Endothelial cell of umbilical vein (primary cell): ENCODE measurements at regions not wholly inside any gene's neighbourhood (a gene's known extent, or its start where the extent isn't known, plus 50 kb on each side); places are given as distances from the start of the nearest gene placed in this dataset.

Experiments
- BruUV-seq: library from RNA; stranded (reverse); fragments of 400-500 nt; replicated peaks from 2 replicates; lab custom pipeline; 2021; lab: Mats Ljungman, UMichigan
- CTCF ChIA-PET: fragments of 300-600, 350-600 bp; sonication (Branson Sonifier 250); formaldehyde crosslinking; loops from one replicate; lab custom pipeline; 2021; ENCODE audit warnings: antibody characterized with exemption, inconsistent platforms; lab: Charles Lee
- POLR2A ChIA-PET: fragments of 300-600, 350-600 bp; sonication (Branson Sonifier 250); formaldehyde crosslinking; loops from one replicate; lab custom pipeline; 2021; ENCODE audit warnings: antibody characterized with exemption, inconsistent platforms; lab: Charles Lee
- DNase-seq: peaks from one replicate; pipeline ENCODE4 v3.0.0-alpha.2; 2011; ENCODE audit warnings: low read depth, low spot score
- FAIRE-seq: peaks from 2 replicates; lab custom pipeline; 2011; peaks lifted over from hg19 to GRCh38; lab: Jason Lieb, UNC
- H2AFZ ChIP-seq: 2 replicates; pipeline ENCODE4 v1.6.0; 2012; ENCODE audit warnings: low read depth, low read length, control low read depth, inconsistent platforms
- H3K27ac ChIP-seq: 2 replicates; pipeline ENCODE4 v1.5.1; 2011; ENCODE audit warnings: low read depth, mild to moderate bottlenecking, control low read depth, low read length, moderate library complexity; ENCODE audit not compliant: insufficient read depth
- H3K27me3 ChIP-seq, 2 experiments: 2 replicates each; pipeline versions ENCODE4 v1.6.0 to v1.6.1; 2011; ENCODE audit warnings: low read length in 2 of 2, mixed read lengths in 1 of 2; ENCODE audit not compliant: control insufficient read depth in 2 of 2, insufficient read depth in 2 of 2
- H3K36me3 ChIP-seq, 2 experiments: 2 replicates in 1 of 2; 3 replicates in 1 of 2; pipeline ENCODE4 v1.5.1; 2011; ENCODE audit warnings: low read length in 2 of 2, mild to moderate bottlenecking in 1 of 2, moderate library complexity in 1 of 2; ENCODE audit not compliant: control insufficient read depth in 2 of 2, insufficient read depth in 2 of 2; ENCODE audit errors: extremely low read depth in 1 of 2
- H3K4me1 ChIP-seq: 3 replicates; pipeline ENCODE4 v1.5.1; 2011; ENCODE audit warnings: mild to moderate bottlenecking, low read length; ENCODE audit not compliant: control insufficient read depth, insufficient read depth; ENCODE audit errors: extremely low read depth
- H3K4me2 ChIP-seq: 2 replicates; pipeline ENCODE4 v1.6.1; 2011; ENCODE audit warnings: low read length, control low read depth, mixed read lengths; ENCODE audit not compliant: insufficient read depth
- H3K4me3 ChIP-seq, 3 experiments: fragments of 200-600 bp in 1 of 3; sonication (generic), shearing (Covaris generic) in 1 of 3; replicated peaks in 1 of 3; 2 replicates each; pipeline ENCODE4 v1.5.1; 2011 to 2016; ENCODE audit warnings: control low read depth in 3 of 3, low read length in 3 of 3, mild to moderate bottlenecking in 2 of 3, inconsistent platforms in 1 of 3, low read depth in 1 of 3, moderate library complexity in 1 of 3; ENCODE audit not compliant: insufficient read depth in 1 of 3
- H3K79me2 ChIP-seq: 2 replicates; pipeline ENCODE4 v1.6.0; 2012; ENCODE audit warnings: low read length, inconsistent platforms; ENCODE audit not compliant: control insufficient read depth, insufficient read depth
- H3K9ac ChIP-seq: replicated peaks from 2 replicates; pipeline ENCODE3; 2011; ENCODE audit warnings: low read length, control low read depth; ENCODE audit not compliant: insufficient read depth; ENCODE audit errors: extremely low read depth
- H3K9me1 ChIP-seq: replicated peaks from 3 replicates; pipeline ENCODE4 v1.6.0; 2011; ENCODE audit warnings: mild to moderate bottlenecking, low read length; ENCODE audit not compliant: control insufficient read depth, insufficient read depth; ENCODE audit errors: extremely low read depth
- H3K9me3 ChIP-seq: replicated peaks from 2 replicates; pipeline ENCODE4 v1.5.1; 2012; ENCODE audit warnings: low read length, inconsistent platforms; ENCODE audit not compliant: control insufficient read depth, insufficient read depth
- H4K20me1 ChIP-seq: replicated peaks from 2 replicates; pipeline ENCODE3; 2011; ENCODE audit warnings: mild to moderate bottlenecking, low read length; ENCODE audit not compliant: control insufficient read depth, insufficient read depth; ENCODE audit errors: extremely low read depth
- EZH2 ChIP-seq: IDR thresholded peaks from 2 replicates; pipeline ENCODE4 v1.6.1; 2012; ENCODE audit warnings: borderline replicate concordance, low read depth, mild to moderate bottlenecking, moderate library complexity, low read length, inconsistent platforms; ENCODE audit not compliant: severe bottlenecking
- FOS ChIP-seq: IDR thresholded peaks from 2 replicates; pipeline ENCODE4 v1.6.1; 2011; ENCODE audit warnings: mild to moderate bottlenecking, low read length, moderate library complexity, borderline replicate concordance; ENCODE audit not compliant: insufficient read depth
- JUN ChIP-seq: IDR thresholded peaks from 2 replicates; pipeline ENCODE4 v1.6.1; 2011; ENCODE audit warnings: borderline replicate concordance, low read depth; ENCODE audit not compliant: insufficient read length, insufficient read depth
- dilution Hi-C: fragments of 300-500 bp; cut with MboI; formaldehyde crosslinking; loops from one replicate; pipeline ENCODE4 v1.15.0; 2019; ENCODE audit warnings: low sequenced_read_pairs; ENCODE audit not compliant: extremely low pct_ligation_motif_present
- intact Hi-C: fragments of 100-400 bp; cut with micrococcal nuclease; formaldehyde crosslinking; loops from one replicate; pipeline ENCODE4 v1.10.0; 2022
- TF ChIP-seq, protein P1 (sequence below): IDR thresholded peaks from 2 replicates; pipeline ENCODE4 v1.6.1; 2011; ENCODE audit not compliant: insufficient read depth, insufficient read length

GRCh38 chr10:121133901-121134300 is 282.7 kb downstream of the WDR11 start:
- no peak for FAIRE-seq

GRCh38 chr10:121134711-121135110 is 283.5 kb downstream of the WDR11 start:
- no peaks in the 10 kb centered on the region for H3K27me3 ChIP-seq
- no peaks in the 10 kb centered on the region for H3K4me1 ChIP-seq
- no TSS peak for BruUV-seq
- no peak overlapping the region for H3K4me3 ChIP-seq
- ChIA-PET CTCF (no interaction called here), POLR2A (no interaction called here)
- no peak overlapping the region for H2AFZ ChIP-seq
- H4K20me1 ChIP-seq, result no peaks in the 10 kb centered on the region
- no peaks in the 10 kb centered on the region for H3K79me2 ChIP-seq
- H3K27ac ChIP-seq, result no peak overlapping the region
- no peak for DNase-seq
- intact Hi-C loops (no loop called here), dilution Hi-C loops (no loop called here)
- H3K9ac ChIP-seq, result no peak overlapping the region
- TF ChIP-seq FOS, result no peak
- TF ChIP-seq, protein P1, sequence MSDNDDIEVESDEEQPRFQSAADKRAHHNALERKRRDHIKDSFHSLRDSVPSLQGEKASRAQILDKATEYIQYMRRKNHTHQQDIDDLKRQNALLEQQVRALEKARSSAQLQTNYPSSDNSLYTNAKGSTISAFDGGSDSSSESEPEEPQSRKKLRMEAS, result no peak
- TF ChIP-seq JUN, result no peak
- no peak overlapping the region for H3K4me2 ChIP-seq
- no peaks in the 10 kb centered on the region for H3K9me1 ChIP-seq
- no peak for FAIRE-seq
- no peaks in the 10 kb centered on the region for H3K36me3 ChIP-seq
- no peaks in the 10 kb centered on the region for H3K9me3 ChIP-seq

More at GRCh38 chr10:121133901-121134300, 282.7 kb downstream of the WDR11 start:
- Histone ChIP-seq H3K36me3 (no peaks in the 10 kb centered on the region), H3K79me2 (no peaks in the 10 kb centered on the region), H4K20me1 (no peaks in the 10 kb centered on the region), H3K4me1 (no peaks in the 10 kb centered on the region), H3K4me2 (no peak overlapping the region), H3K9ac (no peak overlapping the region), H2AFZ (no peak overlapping the region), H3K4me3 (no peak overlapping the region), H3K27ac (no peak overlapping the region), H3K27me3 (no peaks in the 10 kb centered on the region), H3K9me3 (no peaks in the 10 kb centered on the region), H3K9me1 (no peaks in the 10 kb centered on the region)
- TF ChIP-seq EZH2, result no peak
- CTCF ChIA-PET, result no interaction called here
- DNase-seq, result no peak
- BruUV-seq, result no TSS peak
- POLR2A ChIA-PET, result no interaction called here
- intact Hi-C loops (no loop called here), dilution Hi-C loops (no loop called here)
